ENCODE measurements at regions not wholly inside any gene's neighbourhood (a gene's known extent, or its start where the extent isn't known, plus 50 kb on each side); places are given as distances from the start of the nearest gene placed in this dataset.
"Not testable (repeated sequence)": the region's sequence is repeated elsewhere in the genome, so short reads cannot be mapped to it uniquely, and the experiment has no call there.

DNA sequence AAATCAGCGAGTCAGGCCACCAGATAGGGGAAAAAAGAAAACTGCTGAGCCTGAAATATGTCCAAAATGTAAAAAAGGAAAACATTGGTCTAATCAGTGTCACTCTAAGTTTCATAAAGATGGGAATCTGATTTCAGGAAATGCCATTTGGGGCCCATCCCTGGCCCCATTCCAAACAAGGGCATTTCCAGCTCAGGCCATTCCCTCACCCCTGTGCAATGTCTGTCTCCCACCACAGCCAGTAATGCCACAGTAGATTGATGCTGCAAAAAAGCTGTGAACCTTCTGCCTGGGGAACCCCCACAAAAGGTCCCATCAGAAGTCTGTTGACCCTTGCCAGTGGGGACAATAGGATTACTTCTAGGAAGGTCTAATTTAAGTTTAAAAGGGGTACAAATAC lies 199.6 kb downstream of the YTHDC2 start:
- H3K4me3 ChIP-seq (replicated peaks; ENCODE audit: low read depth, low read length), result no peak overlapping the region
- TF ChIP-seq, protein P1, sequence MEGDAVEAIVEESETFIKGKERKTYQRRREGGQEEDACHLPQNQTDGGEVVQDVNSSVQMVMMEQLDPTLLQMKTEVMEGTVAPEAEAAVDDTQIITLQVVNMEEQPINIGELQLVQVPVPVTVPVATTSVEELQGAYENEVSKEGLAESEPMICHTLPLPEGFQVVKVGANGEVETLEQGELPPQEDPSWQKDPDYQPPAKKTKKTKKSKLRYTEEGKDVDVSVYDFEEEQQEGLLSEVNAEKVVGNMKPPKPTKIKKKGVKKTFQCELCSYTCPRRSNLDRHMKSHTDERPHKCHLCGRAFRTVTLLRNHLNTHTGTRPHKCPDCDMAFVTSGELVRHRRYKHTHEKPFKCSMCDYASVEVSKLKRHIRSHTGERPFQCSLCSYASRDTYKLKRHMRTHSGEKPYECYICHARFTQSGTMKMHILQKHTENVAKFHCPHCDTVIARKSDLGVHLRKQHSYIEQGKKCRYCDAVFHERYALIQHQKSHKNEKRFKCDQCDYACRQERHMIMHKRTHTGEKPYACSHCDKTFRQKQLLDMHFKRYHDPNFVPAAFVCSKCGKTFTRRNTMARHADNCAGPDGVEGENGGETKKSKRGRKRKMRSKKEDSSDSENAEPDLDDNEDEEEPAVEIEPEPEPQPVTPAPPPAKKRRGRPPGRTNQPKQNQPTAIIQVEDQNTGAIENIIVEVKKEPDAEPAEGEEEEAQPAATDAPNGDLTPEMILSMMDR (IDR thresholded peaks at IDR 0.05; ENCODE audit: low read depth, low read length, missing control alignments), result no peak
- no peak for DNase-seq (ENCODE audit: extremely low read depth, low read depth)

DNA sequence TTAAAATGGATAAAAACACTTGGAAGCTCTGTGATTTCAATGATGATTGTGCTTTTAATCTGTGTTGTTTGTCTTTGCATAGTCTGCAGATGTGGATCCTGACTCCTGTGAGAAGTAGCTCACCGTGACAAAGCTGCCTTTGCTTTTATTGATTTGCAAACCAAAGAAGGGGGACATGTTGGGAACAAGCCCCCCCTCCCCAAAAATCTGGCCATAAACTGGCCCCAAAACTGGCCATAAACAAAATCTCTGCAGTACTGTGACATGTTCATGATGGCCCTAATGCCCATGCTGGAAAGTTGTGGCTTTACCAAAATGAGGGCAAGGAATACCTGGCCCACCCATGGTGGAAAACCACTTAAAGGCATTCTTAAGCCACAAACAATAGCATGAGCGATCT lies 202.4 kb downstream of the YTHDC2 start:
- H3K4me3 ChIP-seq (replicated peaks; ENCODE audit: low read depth, low read length); DNase-seq (ENCODE audit: extremely low read depth, low read depth): not testable (repeated sequence)

DNA sequence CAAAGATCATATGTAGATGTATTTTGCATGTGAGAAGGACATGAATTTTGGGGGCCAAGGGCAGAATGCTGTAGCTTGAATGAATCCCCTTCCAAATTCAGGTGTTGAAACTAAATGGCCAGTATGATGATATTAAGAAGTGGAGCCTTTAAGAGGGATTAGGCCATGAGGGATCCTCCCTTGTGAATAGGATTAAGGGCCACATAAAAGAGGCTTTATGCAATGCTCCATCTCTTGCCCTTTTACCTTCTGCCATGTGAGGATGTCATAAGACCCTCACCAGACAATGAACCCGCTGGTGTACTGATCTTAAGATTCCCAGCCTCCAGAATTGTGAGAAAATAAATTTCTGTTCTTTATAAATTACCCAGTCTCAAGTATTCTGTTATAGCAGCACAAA lies 206.1 kb downstream of the YTHDC2 start:
- TF ChIP-seq, protein P1 (IDR thresholded peaks at IDR 0.05; ENCODE audit: low read depth, low read length, missing control alignments), result no peak
- no peak for DNase-seq (ENCODE audit: extremely low read depth, low read depth)
- no peak overlapping the region for H3K4me3 ChIP-seq (replicated peaks; ENCODE audit: low read depth, low read length)

DNA sequence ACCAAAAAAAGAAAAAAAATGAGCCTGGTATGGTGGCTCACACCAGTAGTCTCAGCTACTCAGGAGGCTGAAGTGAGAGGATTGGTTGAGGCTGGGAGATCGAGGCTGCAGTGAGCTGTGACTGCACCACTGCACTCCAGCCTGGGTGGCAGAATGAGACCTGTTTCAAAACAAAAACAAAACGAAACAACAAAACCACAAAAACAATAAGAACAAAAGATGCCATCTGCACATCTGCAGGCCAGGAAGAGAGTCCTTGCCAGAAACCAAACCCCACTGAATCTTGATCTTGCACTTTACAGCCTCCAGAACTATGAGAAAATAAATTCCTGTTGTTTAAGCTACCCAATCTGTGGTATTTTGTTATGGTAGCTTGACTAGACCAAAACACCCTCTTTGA lies 207.7 kb downstream of the YTHDC2 start:
- TF ChIP-seq, protein P1 (IDR thresholded peaks at IDR 0.05; ENCODE audit: low read depth, low read length, missing control alignments), result no peak
- DNase-seq (ENCODE audit: extremely low read depth, low read depth), result no peak
- no peak overlapping the region for H3K4me3 ChIP-seq (replicated peaks; ENCODE audit: low read depth, low read length)

DNA sequence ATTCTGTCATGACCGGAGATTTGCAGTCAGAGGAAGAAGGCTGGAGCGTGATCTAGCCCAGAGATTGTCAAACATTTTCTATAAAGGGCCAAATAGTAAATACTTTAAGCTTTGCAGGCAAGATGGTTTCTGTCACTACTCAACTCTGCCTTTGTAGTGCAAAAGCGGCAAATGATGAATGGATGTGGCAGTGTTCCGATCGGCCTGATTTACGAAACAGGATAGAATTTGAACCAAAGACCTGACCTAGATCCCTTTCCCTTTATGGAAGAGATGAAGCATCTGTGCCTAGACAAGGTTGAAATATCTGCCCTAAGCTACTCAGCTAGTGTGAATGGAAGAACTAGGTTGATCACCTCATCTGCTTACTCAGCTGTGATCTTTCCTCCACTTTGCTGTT lies 209.5 kb downstream of the YTHDC2 start:
- H3K4me3 ChIP-seq (replicated peaks; ENCODE audit: low read depth, low read length), result no peak overlapping the region
- TF ChIP-seq, protein P1 (IDR thresholded peaks at IDR 0.05; ENCODE audit: low read depth, low read length, missing control alignments), result no peak

DNA sequence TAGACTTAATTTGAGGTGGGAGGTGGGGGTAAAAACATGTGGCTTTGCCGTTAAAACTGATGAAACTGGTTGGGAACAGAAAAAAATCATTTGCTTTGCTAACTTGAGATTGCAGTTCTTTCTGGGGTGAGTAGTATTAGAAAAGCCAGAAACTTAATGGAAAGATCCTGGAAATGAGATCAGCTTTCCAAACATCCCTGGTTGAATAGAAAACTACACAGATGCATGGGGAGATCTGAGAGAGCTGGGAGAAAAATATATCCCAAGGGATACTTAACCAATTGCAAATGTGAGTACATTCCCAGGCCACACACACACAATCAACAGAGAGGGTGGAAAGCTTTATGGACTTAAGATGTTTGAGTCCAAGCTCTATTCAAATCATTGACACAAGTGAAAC lies 222.3 kb downstream of the YTHDC2 start:
- no peak for DNase-seq (ENCODE audit: extremely low read depth, low read depth)

More for the DNA sequence above, 209.5 kb downstream of the YTHDC2 start:
- no peak for DNase-seq (ENCODE audit: extremely low read depth, low read depth)

DNA sequence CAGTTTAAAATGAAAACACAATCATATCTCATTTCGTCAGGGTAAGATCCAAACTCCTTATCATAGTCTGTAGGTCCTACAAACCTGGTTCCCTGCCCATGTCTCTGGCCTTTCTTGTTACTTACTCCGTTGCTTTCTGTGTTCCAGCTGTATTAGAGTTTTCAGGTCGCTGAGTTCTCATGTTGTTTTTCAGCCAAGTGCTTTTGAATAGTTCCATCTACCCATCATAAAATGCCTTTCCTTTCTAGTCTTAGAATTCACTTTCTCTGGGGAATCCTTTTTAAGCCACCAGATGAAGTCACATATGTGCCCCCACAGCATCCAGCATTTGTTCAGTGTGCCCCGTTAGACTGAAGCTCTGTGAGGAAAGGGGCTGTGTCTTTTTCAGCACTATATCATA lies 228.7 kb downstream of the YTHDC2 start:
- no peak overlapping the region for H3K4me3 ChIP-seq (replicated peaks; ENCODE audit: low read depth, low read length)
- no peak for DNase-seq (ENCODE audit: extremely low read depth, low read depth)
- TF ChIP-seq, protein P1 (IDR thresholded peaks at IDR 0.05; ENCODE audit: low read depth, low read length, missing control alignments), result no peak

More for the DNA sequence above, 222.3 kb downstream of the YTHDC2 start:
- H3K4me3 ChIP-seq (replicated peaks; ENCODE audit: low read depth, low read length), result no peak overlapping the region
- TF ChIP-seq, protein P1 (IDR thresholded peaks at IDR 0.05; ENCODE audit: low read depth, low read length, missing control alignments), result no peak

All from HFF-Myc (cell line).